A549 (cell line): ENCODE measurements at regions not wholly inside any gene's neighbourhood (a gene's known extent, or its start where the extent isn't known, plus 50 kb on each side); places are given as distances from the start of the nearest gene placed in this dataset.

ENCODE experiments used
- ATAC-seq, 2 experiments: fragments of 200-7000 bp in 1 of 2; fragments of >200 bp in 1 of 2; cut with Nextera tagmentation in 1 of 2; cut with Tn5 transposase in 1 of 2; 3 replicates each; pipeline versions ENCODE4 v1.8.0 to v1.9.1; 2018 to 2020; ENCODE audit warnings: mild to moderate bottlenecking in 1 of 2, moderate library complexity in 1 of 2
- CTCF ChIA-PET: fragments of 300-600 bp; sonication (Branson Sonifier 250); formaldehyde crosslinking; extraction: SDS; loops from one replicate; lab custom pipeline; 2021; ENCODE audit warnings: antibody characterized with exemption, inconsistent platforms; lab: Yijun Ruan, JAX
- POLR2A ChIA-PET: fragments of 350-600 bp; formaldehyde crosslinking; extraction: SDS; loops from one replicate; lab custom pipeline; 2021; ENCODE audit warnings: antibody characterized with exemption, inconsistent platforms; lab: Yijun Ruan, JAX
- DNase-seq, 2 experiments: peaks; one replicate each; pipeline versions ENCODE4 v3.0.0 to v3.0.0-alpha.2; 2011 to 2016; ENCODE audit warnings: low read depth in 1 of 2, low spot score in 1 of 2
- FAIRE-seq: peaks from 2 replicates; lab custom pipeline; 2011; peaks lifted over from hg19 to GRCh38; lab: Jason Lieb, UNC
- H3K27ac ChIP-seq, 2 experiments: fragments of >200 bp; sonication (Bioruptor Twin); formaldehyde crosslinking; 3 replicates each; pipeline ENCODE4 v1.5.1; 2016 to 2017
- H3K4me1 ChIP-seq: fragments of >200 bp; sonication (Bioruptor Twin); formaldehyde crosslinking; 3 replicates; pipeline ENCODE4 v1.6.1; 2016
- H3K4me2 ChIP-seq: fragments of >200 bp; sonication (Bioruptor Twin); formaldehyde crosslinking; 3 replicates; pipeline ENCODE4 v1.6.1; 2016
- H3K4me3 ChIP-seq: fragments of >200 bp; sonication (Bioruptor Twin); formaldehyde crosslinking; 3 replicates; pipeline ENCODE4 v1.5.1; 2016
- H3K9me3 ChIP-seq: fragments of >200 bp; sonication (Bioruptor Twin); formaldehyde crosslinking; 3 replicates; pipeline ENCODE4 v1.6.1; 2016
- EHMT2 ChIP-seq: fragments of 200-600 bp; sonication (generic); IDR thresholded peaks from 2 replicates; pipeline ENCODE4 v1.6.1; 2016; ENCODE audit warnings: antibody characterized with exemption, low read depth, mild to moderate bottlenecking, moderate library complexity
- FOSL2 ChIP-seq, 2 experiments: fragments of 450-650 bp in 1 of 2; fragments of >200 bp in 1 of 2; sonication (Bioruptor Twin) in 1 of 2; formaldehyde crosslinking; IDR thresholded peaks; 2 replicates each; pipeline versions ENCODE4 v1.5.0 to v1.6.1; 2016 to 2020; ENCODE audit warnings: mild to moderate bottlenecking in 1 of 2, moderate library complexity in 1 of 2
- FOXS1 ChIP-seq: fragments of 250-450 bp; sonication (Bioruptor Pico); IDR thresholded peaks from 2 replicates; pipeline ENCODE4 v1.5.0; 2020; ENCODE audit warnings: mild to moderate bottlenecking, moderate library complexity
- HEYL ChIP-seq: fragments of 250-450 bp; sonication (Bioruptor Pico); IDR thresholded peaks from 2 replicates; pipeline ENCODE4 v1.8.0; 2021; ENCODE audit warnings: mild to moderate bottlenecking, moderate library complexity
- HOXA7 ChIP-seq: fragments of 250-450 bp; sonication (Bioruptor Pico); IDR thresholded peaks from 2 replicates; pipeline ENCODE4 v1.5.0; 2020; ENCODE audit warnings: mild to moderate bottlenecking, moderate library complexity
- HOXB13 ChIP-seq: fragments of 250-450 bp; sonication (Bioruptor Pico); IDR thresholded peaks from 2 replicates; pipeline ENCODE4 v1.5.0; 2020; ENCODE audit warnings: low read depth, mild to moderate bottlenecking, moderate library complexity
- KDM5A ChIP-seq: fragments of 200-600 bp; sonication (generic); IDR thresholded peaks from 2 replicates; pipeline ENCODE4 v1.6.1; 2016; ENCODE audit warnings: antibody characterized with exemption, mild to moderate bottlenecking
- MYC ChIP-seq: IDR thresholded peaks from 2 replicates; pipeline ENCODE4 v1.6.1; 2012; ENCODE audit warnings: mild to moderate bottlenecking, inconsistent platforms, low read length, improper control_type of control experiment, borderline replicate concordance
- PHF8 ChIP-seq: fragments of 200-600 bp; sonication (generic); IDR thresholded peaks from 2 replicates; pipeline ENCODE4 v1.6.1; 2016; ENCODE audit warnings: low read depth, mild to moderate bottlenecking, antibody characterized with exemption, moderate library complexity, borderline replicate concordance
- RAD21 ChIP-seq, 2 experiments: fragments of >200 bp in 1 of 2; sonication (Bioruptor Twin) in 1 of 2; formaldehyde crosslinking in 1 of 2; IDR thresholded peaks in 1 of 2; conservative IDR thresholded peaks in 1 of 2; 2 replicates in 1 of 2; 3 replicates in 1 of 2; pipeline ENCODE4 v1.6.1; 2012 to 2018; ENCODE audit warnings: inconsistent platforms in 1 of 2
- RARB ChIP-seq: fragments of 250-450 bp; sonication (Bioruptor Pico); IDR thresholded peaks from 2 replicates; pipeline ENCODE4 v1.8.0; 2021; ENCODE audit warnings: mild to moderate bottlenecking, moderate library complexity
- ZC3H11A ChIP-seq: fragments of 450-650 bp; IDR thresholded peaks from 2 replicates; pipeline ENCODE4 v1.6.1; 2014; ENCODE audit warnings: antibody characterized with exemption, mild to moderate bottlenecking
- ZFP36 ChIP-seq: fragments of 450-650 bp; IDR thresholded peaks from 2 replicates; pipeline ENCODE4 v1.6.1; 2014; ENCODE audit warnings: borderline replicate concordance; ENCODE audit not compliant: partially characterized antibody
- ZSCAN20 ChIP-seq: fragments of 250-450 bp; sonication (Bioruptor Pico); IDR thresholded peaks from 2 replicates; pipeline ENCODE4 v1.8.0; 2022; ENCODE audit warnings: mild to moderate bottlenecking, moderate library complexity
- WGBS: methylation state at CpG from one replicate; pipeline ENCODE4 v1.1.6; 2017; ENCODE audit errors: missing lambda C conversion rate; 5-methylcytosine and 5-hydroxymethylcytosine counted together
- TF ChIP-seq, protein P1 (sequence below): fragments of 250-450 bp; sonication (Bioruptor Pico); IDR thresholded peaks from 2 replicates; pipeline ENCODE4 v1.5.0; 2021; ENCODE audit warnings: mild to moderate bottlenecking, moderate library complexity, borderline replicate concordance
- TF ChIP-seq, protein P2 (sequence below): fragments of >200 bp; sonication (Bioruptor Twin); formaldehyde crosslinking; IDR thresholded peaks from 3 replicates; pipeline ENCODE4 v1.6.1; 2016
- TF ChIP-seq, protein P3 (sequence below): IDR thresholded peaks from 2 replicates; pipeline ENCODE4 v1.6.1; 2012
- TF ChIP-seq, protein P4 (sequence below): fragments of >200 bp; sonication (Bioruptor Twin); formaldehyde crosslinking; IDR thresholded peaks from 2 replicates; pipeline ENCODE4 v1.6.1; 2016
- TF ChIP-seq, protein P5 (sequence below): fragments of 450-650 bp; IDR thresholded peaks from 2 replicates; pipeline ENCODE4 v1.6.1; 2014; ENCODE audit warnings: antibody characterized with exemption
- TF ChIP-seq, protein P6 (sequence below): fragments of 150-350 bp; IDR thresholded peaks from 2 replicates; pipeline ENCODE4 v1.6.1; 2014; ENCODE audit warnings: low read depth, mild to moderate bottlenecking, low read length
- TF ChIP-seq, protein P7 (sequence below): fragments of >200 bp; sonication (Bioruptor Twin); formaldehyde crosslinking; IDR thresholded peaks from 3 replicates; pipeline ENCODE4 v1.5.1; 2016

DNA sequence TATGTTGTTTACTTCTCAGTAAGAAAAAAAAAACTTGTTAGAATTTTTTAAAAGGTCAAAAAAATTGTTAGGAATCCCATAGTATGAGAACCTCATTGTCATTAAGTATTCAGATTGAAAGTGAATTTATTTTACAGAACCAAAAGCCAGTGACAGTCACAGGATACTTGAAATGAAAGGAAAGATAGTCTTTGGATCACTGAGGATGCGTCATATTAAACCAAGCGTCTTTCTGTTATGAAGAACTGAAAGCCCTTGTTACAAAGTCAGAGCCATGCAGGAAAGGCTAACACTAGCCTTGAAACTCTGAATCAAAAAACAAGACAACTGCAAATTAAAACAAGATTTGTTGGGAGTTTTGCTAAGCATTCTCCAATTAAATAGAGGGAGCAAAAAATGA, 1348.0 kb upstream of the SLC10A2 start (continued):
- TF ChIP-seq RAD21 (conservative IDR thresholded peaks at IDR 0.05 in 1 of 2, IDR thresholded peaks at IDR 0.05 in 1 of 2) (no peak), ZFP36 (no peak), HOXB13 (CRISPR knock-in tag) (no peak), HOXA7 (CRISPR knock-in tag) (no peak)
- TF ChIP-seq, protein P1, sequence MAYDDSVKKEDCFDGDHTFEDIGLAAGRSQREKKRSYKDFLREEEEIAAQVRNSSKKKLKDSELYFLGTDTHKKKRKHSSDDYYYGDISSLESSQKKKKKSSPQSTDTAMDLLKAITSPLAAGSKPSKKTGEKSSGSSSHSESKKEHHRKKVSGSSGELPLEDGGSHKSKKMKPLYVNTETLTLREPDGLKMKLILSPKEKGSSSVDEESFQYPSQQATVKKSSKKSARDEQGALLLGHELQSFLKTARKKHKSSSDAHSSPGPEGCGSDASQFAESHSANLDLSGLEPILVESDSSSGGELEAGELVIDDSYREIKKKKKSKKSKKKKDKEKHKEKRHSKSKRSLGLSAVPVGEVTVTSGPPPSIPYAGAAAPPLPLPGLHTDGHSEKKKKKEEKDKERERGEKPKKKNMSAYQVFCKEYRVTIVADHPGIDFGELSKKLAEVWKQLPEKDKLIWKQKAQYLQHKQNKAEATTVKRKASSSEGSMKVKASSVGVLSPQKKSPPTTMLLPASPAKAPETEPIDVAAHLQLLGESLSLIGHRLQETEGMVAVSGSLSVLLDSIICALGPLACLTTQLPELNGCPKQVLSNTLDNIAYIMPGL (CRISPR knock-in tag), result no peak

DNA sequence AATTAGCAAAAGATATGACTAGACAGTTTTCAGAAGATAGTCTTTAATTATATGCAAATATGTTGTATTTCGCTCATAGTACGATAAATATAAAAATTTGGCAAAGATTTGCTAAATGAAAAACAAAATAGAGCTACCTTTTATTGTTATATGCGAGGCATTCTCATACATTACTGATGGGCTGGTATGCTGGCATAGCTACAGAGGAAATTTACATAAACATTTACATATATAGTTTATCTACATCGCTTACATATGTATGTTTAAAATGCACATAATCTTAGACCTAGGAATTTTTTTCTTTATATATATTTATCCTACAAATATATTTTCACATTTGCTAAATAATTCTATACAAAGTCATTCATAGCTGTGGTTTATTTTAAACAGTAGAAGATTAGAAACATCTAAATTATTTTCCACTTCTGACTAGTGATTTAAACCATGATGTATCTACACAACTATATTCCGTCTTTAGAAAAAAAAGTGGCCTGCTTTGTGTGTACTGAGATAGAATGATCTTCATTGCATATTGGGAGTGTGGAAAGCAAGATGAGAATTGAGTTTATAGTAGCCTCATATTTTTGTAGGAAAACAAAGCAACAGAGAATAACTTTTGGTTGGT, 1345.0 kb upstream of the SLC10A2 start:
- no peak overlapping the region for H3K4me2 ChIP-seq
- no peak for FAIRE-seq

DNA sequence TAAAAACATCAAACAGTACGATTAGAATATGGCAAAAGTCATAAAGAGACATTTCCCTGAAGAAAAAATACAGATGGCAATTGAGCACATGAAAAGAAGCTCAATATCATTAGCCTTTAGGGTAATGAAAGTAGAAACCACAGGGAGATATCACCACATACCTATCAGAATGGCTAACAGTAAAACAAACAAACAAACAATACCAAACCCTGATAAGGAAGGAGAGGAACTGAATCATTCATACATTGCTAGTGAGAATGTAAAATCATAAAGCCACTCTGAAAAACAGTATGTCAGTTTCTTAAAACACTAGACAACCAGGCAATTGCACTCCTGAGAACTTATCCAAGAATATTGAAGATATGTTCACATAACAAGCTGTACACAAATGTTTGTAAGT, 1342.5 kb upstream of the SLC10A2 start:
- WGBS, result 7% methylated on average over 1 of the region's 1 CpG
- ATAC-seq (no peak), FAIRE-seq (no peak), DNase-seq (no peak)
- Histone ChIP-seq H3K27ac (no peak overlapping the region), H3K4me2 (no peak overlapping the region), H3K4me3 (no peak overlapping the region), H3K9me3 (no peaks in the 10 kb centered on the region), H3K4me1 (no peaks in the 10 kb centered on the region)
- TF ChIP-seq, protein P2, sequence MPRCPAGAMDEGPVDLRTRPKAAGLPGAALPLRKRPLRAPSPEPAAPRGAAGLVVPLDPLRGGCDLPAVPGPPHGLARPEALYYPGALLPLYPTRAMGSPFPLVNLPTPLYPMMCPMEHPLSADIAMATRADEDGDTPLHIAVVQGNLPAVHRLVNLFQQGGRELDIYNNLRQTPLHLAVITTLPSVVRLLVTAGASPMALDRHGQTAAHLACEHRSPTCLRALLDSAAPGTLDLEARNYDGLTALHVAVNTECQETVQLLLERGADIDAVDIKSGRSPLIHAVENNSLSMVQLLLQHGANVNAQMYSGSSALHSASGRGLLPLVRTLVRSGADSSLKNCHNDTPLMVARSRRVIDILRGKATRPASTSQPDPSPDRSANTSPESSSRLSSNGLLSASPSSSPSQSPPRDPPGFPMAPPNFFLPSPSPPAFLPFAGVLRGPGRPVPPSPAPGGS, result no peak
- TF ChIP-seq MYC (no peak), EHMT2 (no peak), RARB (no peak), ZC3H11A (no peak), FOXS1 (CRISPR knock-in tag) (no peak), RAD21 (conservative IDR thresholded peaks at IDR 0.05 in 1 of 2, IDR thresholded peaks at IDR 0.05 in 1 of 2) (no peak), FOSL2 (IDR thresholded peaks at IDR 0.05) (no peak), FOSL2 (CRISPR knock-in tag; IDR thresholded peaks at IDR 0.05) (no peak), KDM5A (no peak)
- TF ChIP-seq, protein P3, sequence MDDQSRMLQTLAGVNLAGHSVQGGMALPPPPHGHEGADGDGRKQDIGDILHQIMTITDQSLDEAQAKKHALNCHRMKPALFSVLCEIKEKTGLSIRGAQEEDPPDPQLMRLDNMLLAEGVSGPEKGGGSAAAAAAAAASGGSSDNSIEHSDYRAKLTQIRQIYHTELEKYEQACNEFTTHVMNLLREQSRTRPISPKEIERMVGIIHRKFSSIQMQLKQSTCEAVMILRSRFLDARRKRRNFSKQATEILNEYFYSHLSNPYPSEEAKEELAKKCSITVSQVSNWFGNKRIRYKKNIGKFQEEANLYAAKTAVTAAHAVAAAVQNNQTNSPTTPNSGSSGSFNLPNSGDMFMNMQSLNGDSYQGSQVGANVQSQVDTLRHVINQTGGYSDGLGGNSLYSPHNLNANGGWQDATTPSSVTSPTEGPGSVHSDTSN, result no peak
- TF ChIP-seq, protein P1 (CRISPR knock-in tag), result no peak
- TF ChIP-seq, protein P4, sequence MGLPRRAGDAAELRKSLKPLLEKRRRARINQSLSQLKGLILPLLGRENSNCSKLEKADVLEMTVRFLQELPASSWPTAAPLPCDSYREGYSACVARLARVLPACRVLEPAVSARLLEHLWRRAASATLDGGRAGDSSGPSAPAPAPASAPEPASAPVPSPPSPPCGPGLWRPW, result no peak
- TF ChIP-seq, protein P5, sequence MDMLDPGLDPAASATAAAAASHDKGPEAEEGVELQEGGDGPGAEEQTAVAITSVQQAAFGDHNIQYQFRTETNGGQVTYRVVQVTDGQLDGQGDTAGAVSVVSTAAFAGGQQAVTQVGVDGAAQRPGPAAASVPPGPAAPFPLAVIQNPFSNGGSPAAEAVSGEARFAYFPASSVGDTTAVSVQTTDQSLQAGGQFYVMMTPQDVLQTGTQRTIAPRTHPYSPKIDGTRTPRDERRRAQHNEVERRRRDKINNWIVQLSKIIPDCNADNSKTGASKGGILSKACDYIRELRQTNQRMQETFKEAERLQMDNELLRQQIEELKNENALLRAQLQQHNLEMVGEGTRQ, result no peak
- TF ChIP-seq, protein P6, sequence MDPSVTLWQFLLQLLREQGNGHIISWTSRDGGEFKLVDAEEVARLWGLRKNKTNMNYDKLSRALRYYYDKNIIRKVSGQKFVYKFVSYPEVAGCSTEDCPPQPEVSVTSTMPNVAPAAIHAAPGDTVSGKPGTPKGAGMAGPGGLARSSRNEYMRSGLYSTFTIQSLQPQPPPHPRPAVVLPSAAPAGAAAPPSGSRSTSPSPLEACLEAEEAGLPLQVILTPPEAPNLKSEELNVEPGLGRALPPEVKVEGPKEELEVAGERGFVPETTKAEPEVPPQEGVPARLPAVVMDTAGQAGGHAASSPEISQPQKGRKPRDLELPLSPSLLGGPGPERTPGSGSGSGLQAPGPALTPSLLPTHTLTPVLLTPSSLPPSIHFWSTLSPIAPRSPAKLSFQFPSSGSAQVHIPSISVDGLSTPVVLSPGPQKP, result no peak
- ChIA-PET POLR2A (no interaction called here), CTCF (no interaction called here)

More for the DNA sequence above, 1345.0 kb upstream of the SLC10A2 start:
- Histone ChIP-seq H3K4me1 (no peaks in the 10 kb centered on the region), H3K9me3 (no peaks in the 10 kb centered on the region), H3K27ac (no peak overlapping the region), H3K4me3 (no peak overlapping the region)
- 13% methylated on average over 5 of the region's 5 CpGs for WGBS
- DNase-seq (no peak), ATAC-seq (no peak)
- no peak for TF ChIP-seq ZFP36
- no peak for TF ChIP-seq HEYL (CRISPR knock-in tag)
- no peak for TF ChIP-seq PHF8
- TF ChIP-seq ZSCAN20 (CRISPR knock-in tag), result no peak
- TF ChIP-seq, protein P7, sequence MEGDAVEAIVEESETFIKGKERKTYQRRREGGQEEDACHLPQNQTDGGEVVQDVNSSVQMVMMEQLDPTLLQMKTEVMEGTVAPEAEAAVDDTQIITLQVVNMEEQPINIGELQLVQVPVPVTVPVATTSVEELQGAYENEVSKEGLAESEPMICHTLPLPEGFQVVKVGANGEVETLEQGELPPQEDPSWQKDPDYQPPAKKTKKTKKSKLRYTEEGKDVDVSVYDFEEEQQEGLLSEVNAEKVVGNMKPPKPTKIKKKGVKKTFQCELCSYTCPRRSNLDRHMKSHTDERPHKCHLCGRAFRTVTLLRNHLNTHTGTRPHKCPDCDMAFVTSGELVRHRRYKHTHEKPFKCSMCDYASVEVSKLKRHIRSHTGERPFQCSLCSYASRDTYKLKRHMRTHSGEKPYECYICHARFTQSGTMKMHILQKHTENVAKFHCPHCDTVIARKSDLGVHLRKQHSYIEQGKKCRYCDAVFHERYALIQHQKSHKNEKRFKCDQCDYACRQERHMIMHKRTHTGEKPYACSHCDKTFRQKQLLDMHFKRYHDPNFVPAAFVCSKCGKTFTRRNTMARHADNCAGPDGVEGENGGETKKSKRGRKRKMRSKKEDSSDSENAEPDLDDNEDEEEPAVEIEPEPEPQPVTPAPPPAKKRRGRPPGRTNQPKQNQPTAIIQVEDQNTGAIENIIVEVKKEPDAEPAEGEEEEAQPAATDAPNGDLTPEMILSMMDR, result no peak
- no peak for TF ChIP-seq FOXS1 (CRISPR knock-in tag)
- CTCF ChIA-PET, result no interaction called here
- POLR2A ChIA-PET, result no interaction called here
